GM21723 (cell line): ENCODE measurements at regions not wholly inside any gene's neighbourhood (a gene's known extent, or its start where the extent isn't known, plus 50 kb on each side); places are given as distances from the start of the nearest gene placed in this dataset.
"Not testable (repeated sequence)": the region's sequence is repeated elsewhere in the genome, so short reads cannot be mapped to it uniquely, and the experiment has no call there.

ENCODE experiments used
- ATAC-seq: cut with Tn5 transposase; IDR thresholded peaks from one replicate; pipeline ENCODE4 v1.9.1; 2021; ENCODE audit warnings: mild to moderate bottlenecking, moderate library complexity; ENCODE audit not compliant: unreplicated experiment

DNA sequence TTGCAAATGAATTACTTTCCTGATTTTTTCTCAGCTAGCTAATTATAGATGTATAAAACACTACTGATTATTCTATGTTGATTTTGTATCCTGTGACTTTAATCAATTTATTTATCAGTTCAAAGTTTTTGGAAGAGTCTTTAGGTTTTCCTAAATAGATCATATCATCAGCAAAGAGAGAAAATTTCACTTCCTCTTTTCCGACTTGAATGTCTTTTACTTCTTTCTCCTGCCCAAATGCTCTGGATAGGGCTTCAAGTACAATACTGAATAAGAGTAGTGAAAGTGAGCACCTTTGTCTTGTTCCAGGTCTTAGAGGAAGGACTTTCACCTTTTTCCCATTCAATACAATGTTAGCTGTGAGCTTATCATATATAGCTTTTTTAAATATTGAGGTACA, 417.9 kb downstream of the PDGFC start:
- no peak for ATAC-seq

DNA sequence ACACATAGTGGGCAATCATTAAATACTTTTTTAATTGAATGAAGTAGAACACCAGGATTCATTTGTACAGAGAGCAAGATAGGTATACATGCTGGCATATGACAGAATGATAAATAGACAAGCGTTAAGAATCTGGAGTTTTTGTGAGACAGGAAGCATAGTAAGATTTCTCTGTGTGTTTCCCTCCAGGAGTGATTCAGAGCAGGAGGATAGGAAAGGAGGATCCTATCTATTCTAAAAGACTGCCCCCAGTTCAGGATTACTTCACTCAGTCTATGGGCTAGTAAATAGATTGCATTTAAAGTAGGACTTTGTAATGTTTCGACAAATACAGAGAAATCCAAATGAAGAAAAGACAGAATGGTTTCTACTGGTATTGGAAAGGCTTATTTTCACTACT, 423.7 kb downstream of the PDGFC start:
- no peak for ATAC-seq

DNA sequence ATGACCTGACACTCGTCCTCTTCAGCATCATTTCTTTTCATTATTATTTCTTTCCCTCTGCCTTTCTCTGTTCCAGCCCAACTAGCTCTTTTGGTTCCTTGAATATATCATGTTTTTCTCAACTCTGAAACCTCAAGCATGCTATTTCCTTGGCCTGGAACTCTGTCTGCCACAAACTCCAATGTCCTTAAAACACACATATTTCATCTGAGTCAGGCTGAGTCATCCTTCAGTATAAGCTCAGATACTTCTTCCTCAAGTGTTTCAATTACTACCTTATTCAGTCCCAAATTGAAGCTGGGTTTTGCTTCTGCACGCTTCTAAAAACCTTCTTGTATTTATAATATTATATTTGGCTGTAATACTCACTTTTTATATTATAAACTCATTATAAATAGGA, 424.2 kb downstream of the PDGFC start:
- ATAC-seq: no peak

DNA sequence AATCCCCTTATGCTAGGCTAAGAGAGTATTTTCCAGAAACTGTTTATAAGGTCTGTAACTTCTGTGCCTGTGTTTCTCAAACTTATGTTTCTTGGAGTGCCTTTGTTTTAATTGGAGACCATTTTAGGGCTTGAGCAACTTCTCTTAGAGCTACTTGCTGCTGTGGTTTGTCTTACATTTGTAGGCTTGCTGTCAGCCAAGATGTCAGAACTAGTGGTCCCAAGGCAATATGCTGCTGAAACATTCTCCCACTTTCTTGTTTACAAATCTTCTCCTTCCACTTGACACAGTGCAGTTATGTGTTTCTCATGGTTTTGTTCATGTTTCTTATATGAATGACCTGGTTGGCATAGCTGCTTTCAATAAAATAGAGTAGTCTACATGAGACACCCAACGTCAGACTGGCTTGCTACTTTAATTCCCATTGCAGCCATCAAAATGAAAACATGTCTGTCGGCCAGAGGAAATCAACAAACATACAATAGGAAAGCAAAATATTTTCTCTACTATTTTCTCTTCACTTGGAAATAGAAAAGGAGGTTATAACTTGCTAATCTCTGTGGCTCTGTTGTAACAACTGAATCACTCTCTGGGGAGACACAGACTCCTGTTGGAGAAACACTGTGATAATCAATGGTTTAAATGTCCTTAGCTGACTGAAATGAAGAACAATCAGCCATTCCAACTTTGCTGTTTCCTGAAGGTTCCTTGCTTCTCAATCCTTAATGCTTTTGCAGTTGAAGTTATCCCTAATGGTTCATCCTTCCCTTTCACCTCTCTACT, 426.4 kb downstream of the PDGFC start:
- no peak for ATAC-seq

DNA sequence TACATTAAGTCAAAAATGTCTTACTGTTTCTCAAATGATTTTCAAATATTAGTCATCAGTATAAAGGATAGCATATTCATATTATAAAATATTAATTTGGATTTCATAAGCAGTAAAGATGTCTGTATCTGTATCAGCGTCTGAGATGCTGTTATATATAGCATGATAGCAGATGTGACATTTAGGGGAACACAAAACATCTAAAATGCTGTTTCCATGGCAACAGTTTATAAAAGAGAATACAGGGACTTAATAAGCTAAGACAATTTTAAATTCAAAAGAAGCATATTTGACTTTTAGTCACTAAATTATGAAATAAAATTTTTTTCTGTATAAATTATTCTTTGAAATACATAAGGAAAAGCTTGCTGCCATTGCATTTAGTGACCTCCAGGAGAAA, 432.2 kb downstream of the PDGFC start:
- no peak for ATAC-seq

DNA sequence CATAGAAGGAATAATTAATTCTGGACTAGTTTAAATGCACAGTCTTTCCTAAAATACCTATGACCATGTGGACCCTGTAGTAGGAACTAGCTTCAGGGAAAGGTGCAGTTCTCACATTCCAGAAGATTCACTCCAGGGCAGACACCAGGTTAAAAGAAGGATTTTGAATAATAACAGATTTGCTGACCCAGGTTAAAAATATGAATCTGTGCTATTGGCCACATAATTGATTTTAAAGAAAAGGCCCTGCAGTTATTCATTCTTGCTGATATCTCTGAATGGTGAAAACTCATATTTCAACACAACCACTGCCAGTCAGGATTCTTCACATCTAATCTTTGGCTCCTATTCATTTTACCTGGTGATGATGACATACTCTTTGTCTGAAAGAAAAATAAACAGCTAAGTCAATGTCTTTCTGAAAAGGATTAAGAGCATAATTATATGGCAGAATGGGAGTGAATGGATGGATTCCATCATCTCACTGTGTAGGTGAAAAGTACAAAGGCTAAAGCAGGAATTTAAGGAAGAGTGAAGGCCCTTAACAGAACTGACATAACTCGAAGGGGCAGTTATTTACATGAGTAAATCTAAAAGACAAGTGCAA, 432.8 kb downstream of the PDGFC start:
- ATAC-seq: no peak

DNA sequence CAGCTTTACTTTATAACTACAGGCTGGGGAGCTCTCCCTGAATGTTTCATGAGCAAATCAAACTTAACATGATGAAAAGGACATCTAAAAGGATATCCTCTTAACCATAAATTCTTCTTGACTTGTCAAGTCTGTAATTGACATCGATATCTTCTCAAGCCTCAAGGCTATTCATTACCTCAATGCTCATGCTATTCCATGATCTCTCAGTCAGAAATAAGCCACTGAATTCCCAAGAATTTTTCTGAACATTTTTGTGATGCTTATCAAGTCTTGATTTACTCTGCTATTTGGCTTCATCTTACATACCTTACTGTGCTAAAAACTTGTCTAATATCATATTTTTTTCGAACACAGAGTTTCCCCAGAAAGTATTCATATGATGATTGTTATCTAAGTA, 433.4 kb downstream of the PDGFC start:
- no peak for ATAC-seq

DNA sequence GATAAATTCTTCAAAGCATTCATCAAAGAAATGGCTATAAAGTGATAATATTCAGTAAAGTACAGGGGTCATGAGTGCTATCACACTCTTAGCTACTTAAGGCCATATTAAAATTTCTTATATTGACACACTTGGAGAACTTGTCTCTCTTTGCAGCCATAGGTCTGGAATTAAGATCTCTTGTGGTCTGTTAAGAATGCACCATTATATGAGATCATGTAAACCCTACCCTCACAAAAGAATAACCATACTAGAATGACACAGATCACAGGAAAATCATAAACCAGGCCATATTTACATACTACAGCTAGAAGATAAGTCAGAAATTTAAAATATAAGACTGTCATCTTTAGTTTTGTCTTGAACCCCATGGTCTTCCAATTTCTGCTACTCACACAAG, 434.3 kb downstream of the PDGFC start:
- ATAC-seq: no peak

DNA sequence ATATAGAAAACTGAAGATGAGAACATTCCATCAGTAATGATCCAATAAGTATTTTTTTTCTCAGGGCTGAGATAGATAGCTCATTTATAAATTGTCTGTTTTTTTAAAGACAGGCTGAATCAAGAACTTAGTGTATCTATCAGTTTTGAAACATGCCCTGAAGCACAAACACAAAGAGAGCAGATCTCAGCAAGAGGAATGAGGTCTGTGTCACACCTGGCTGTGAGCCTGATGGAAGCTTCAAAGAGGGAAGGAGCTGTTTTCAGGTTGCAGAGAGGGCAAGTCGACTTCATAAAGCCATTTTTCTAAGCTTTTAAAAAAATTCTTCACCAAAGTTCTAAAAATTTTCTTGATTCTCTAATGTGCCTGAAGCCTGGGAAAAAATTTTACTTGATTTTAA, 434.9 kb downstream of the PDGFC start:
- no peak for ATAC-seq

DNA sequence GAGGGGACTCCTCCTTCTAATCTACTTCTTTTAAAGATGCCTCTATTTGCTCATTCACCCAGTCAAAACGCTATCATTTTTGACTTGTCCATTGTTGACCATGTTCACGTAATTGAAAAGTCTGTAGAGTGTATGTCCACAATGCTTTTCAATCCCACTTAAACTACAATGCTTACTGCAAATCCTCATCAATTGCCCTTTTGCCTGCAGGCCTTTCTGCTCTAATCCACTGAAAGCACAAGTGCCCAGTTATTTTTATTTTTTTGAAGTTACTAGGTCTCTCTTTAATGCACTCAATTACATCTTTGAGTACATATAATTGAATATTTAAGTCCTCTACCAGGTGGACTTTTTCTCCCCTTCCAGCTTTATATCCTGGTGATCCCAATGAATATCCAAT, 437.4 kb downstream of the PDGFC start:
- ATAC-seq: no peak

DNA sequence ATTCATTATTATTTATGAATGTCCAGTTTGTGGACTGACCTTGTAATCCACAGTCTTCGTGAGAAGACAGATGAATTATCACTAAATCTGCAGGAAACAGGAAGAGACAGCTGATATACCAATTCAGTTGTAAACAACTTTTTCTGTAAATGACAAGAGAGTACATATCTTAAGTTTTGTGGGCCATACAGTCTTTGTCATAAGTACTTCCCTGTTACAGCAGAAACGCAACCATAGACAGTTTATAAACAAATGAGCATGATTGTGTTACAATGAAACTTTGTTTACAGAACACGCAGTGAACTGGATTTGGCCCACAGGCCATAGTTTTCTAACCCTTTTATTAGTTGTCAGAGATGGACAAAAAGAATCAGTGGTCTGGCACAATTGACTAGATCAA, 443.4 kb downstream of the PDGFC start:
- no peak for ATAC-seq

DNA sequence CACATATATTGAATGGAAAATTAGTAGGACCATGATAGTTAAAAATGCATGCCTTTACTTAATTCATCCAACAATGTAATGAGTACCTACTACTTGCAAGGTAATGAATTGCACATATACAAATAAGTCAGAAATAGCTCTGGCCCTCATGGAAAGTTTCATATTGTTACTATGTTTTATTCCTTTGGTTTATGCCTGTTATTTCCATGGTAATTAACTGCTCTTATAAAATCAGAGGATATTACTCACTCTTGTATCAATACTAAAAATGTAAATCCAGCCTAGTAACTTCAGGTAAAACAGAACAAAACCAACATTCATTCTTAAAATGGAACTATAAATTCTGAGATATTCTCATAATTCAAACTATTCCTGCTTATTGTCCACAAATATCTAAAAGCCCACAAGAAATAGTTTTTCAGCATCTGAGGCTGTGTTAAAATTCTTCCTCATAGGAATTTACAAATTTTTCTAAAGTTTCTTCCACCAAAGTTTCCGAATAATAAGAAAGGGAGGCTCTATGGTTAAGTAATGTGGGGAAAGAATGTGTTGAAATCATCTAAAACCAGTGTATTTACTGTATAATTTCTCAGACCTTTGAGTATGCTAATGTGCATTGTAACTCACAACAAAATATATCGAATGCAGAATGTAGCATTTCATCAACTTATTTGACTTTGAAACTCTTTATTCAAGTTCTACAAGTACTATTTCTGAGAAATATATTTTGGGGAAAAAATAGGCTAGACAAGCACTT, 444.2 kb downstream of the PDGFC start:
- no peak for ATAC-seq

DNA sequence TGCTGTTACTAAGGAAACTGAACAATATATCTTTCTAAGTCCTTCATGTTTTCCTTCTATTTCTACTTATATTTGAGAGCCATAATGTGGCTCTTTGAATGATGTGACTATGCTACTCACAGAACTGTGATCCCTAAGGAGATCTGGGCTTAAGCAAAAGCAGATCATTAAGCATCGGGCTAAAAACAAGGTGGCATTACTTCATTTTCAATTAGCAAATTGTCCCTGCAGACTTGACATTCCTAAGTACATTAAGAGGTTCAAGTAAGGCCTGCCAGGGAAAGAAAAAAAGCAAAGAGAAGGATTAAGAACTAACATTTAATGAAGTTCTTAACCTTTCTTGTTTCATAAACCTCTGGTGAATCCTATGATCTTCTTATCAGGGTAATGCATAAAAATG, 447.6 kb downstream of the PDGFC start:
- no peak for ATAC-seq

DNA sequence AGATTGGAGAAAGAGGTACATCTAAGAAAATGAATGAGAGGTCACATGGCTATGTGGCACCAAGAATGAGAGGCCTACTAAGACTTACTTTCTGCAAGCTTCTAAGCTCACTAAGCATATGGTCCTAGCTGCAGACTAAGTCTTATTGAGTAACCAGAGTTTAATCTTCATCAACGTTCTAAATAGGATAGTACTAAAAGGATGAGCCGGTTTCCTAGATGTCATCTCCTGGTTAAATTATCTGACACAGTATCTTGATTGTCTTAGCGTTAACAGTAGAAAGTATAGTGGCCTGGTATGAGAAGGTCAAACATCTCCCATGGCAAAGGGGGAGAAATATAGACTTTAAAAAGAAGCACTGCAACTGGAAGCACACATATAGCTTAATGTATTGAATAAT, 448.1 kb downstream of the PDGFC start:
- ATAC-seq: no peak

DNA sequence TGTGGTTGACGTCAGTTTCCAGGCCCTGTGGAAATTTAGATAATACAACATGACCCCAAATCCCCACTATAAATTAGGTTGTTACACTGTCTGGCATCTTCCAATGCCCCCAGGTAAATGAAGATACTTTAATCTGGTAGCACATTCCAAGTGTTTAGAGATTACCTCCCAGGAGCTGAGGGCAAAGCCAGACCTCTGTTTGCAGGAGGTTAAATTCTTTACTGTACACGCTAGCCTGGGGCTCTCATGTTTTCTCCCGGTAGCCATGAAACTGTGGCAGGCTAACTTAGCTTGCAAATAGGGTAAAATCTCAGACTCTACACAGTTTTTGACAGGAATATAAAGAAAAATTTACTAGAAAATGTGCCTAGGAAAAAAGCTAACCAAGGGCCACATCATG, 450.0 kb downstream of the PDGFC start:
- ATAC-seq: no peak

DNA sequence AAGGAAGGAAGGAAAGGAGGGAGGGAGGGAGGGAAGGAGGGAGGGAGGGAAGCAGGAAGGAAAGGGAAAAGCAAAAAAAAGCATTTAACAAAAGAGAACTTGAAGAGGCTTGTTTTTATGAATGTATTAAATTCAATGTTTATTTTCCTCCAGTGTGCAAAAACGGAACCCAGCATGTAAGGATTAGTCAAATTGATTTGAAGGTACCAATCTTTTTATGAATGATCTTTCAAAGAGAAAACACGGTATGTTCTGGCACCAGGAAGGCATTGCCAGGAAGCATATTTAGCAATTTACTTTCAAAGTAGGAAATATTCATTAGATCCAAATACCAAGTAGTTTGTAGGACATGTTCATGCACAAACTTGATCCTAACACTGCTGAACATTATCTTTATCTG, 453.6 kb downstream of the PDGFC start:
- no peak for ATAC-seq

DNA sequence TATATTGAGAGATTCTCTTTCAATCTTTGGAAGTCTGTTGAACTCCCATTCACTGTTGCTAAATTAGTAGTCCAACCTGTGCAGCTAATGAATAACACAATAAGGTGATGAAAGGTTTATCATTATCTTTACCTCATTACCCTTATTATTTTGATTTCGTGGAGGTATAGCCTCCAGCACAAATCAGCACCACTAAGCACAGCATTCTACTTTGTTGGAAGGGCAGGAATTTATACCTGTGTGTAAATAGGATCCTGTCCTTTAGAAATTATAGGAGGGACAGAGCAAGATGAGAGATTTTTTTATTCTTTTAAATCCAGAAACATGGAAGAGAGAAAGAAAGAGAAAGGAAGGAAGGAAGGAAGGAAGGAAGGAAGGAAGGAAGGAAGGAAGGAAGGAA, 454.1 kb downstream of the PDGFC start:
- ATAC-seq: no peak

DNA sequence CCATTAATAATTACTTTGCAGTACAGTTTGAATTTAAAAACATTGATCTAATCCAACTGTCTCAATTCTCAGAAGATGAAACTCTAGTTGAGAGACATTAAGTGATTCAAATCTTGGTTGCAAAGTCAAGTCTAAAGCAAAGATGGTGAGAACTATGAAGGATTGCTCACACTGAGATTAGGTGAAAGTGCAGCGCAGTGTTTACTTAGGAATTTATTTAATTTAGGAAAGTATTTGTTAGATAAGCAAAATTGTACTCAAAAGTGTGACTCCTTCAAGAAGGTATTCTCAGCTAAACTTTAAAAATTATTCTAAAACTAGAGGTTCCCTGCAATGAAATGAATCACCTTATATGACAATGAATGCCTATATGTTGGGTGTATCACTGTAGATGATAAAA, 454.9 kb downstream of the PDGFC start:
- no peak for ATAC-seq

DNA sequence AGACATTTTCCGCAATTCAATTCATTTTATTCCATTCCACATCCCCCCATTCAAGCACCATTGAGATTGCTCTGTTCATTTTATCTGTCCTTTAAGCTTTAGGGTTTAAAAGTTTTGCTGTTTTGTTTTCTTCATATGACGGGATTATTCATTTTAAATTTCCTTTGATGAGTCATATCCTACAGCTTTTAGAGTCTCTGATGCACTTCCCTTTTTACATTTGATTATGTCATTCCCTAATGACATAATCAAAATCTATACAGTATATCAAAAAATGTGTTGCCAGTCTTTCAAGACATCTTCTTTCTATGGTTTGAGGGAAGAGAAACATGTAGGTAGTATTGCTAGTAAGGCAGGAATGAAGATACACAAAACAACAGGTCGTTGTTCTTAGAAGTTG, 456.3 kb downstream of the PDGFC start:
- ATAC-seq: no peak

DNA sequence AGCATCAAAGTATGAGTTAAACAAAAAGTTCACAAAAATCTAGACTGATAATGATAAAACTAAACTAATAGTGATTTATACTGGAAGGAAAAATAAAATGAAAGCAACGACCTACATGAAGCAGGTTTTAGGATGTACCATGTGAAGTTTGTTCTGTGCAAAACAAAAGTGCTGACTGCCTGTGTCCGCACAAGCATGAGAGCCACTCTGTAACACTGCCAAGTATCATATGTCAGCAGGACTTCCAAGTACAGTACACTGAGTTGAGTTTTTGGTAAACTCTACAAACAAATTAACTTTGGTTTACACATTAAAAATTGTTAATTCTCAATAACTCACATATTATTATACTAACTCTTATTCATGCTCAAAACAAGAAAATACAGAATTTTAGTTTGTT, 459.0 kb downstream of the PDGFC start:
- no peak for ATAC-seq

DNA sequence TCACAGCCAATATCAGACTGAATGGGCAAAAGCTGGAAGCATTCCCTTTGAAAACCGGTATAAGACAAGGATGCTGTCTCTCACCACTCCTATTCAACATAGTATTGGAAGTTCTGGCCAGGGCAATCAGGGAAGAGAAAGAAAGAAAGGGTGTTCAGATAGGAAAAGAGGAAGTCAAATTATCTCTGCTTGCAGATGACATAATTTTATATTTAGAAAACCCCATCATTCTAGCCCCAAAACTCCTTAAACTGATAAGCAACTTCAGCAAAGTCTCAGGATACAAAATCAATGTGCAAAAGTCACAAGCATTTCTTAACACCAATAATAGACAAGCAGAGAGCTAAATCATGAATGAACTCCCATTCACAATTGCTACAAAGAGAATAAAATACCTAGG, 461.7 kb downstream of the PDGFC start:
- not testable (repeated sequence) for ATAC-seq

DNA sequence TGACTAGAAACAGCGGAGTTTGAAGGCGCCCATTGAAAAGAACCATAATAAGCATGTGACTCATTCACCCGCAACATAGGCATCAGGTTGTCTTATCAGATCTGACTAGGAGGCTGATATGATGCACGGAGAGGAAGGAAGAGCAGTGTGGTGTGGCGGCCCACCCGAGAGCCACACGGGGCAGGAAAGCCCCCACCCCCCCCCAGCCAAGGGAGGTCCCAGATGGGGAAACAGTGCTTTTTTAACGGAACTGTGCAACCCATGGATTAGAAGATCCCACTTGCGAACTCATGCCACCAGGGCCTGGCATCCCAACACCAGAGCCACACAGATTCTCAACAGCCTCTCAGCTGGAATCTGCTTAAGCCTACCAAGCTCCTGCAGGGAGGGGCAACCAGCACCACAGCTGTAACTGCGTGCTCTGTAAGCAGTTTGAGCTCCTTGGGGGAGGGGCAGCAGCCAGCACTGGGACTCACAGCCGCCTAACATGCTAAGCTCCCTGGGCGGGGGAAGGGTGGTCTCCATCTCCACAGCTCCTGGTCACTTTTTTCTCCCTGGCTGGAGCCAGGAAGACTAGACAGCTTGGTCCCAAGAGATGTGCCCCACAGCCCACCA, 466.2 kb downstream of the PDGFC start:
- no peak for ATAC-seq
